ENCODE measurements at regions not wholly inside any gene's neighbourhood (a gene's known extent, or its start where the extent isn't known, plus 50 kb on each side); places are given as distances from the start of the nearest gene placed in this dataset.
A peak's percentile ranks its signal among the peaks of the same experiment; 100 is the strongest.

GRCh38 chr1:87508247-87508787, 179.6 kb downstream of the LMO4 start:
- DNase-seq (ENCODE audit: low spot score) = no peak

GRCh38 chr1:87510540-87510939, 181.9 kb downstream of the LMO4 start:
- no peak for DNase-seq (ENCODE audit: low spot score)

GRCh38 chr1:87511449-87511848, 182.8 kb downstream of the LMO4 start:
- no peak for DNase-seq (ENCODE audit: low spot score)

GRCh38 chr1:87512431-87512830, 183.8 kb downstream of the LMO4 start:
- DNase-seq (ENCODE audit: low spot score) = no peak

- DNase-seq (ENCODE audit: low spot score) = no peak
Measured at GRCh38 chr1:87513255-87513654, 184.6 kb downstream of the LMO4 start.

- DNase-seq (ENCODE audit: low spot score) = no peak
Measured at GRCh38 chr1:87513966-87514660, 185.4 kb downstream of the LMO4 start.

GRCh38 chr1:87515781-87516180, 187.1 kb downstream of the LMO4 start:
- no peak for DNase-seq (ENCODE audit: low spot score)

- no peak for DNase-seq (ENCODE audit: low spot score)
Measured at GRCh38 chr1:87518794-87519193, 190.1 kb downstream of the LMO4 start.

GRCh38 chr1:87521452-87521851, 192.8 kb downstream of the LMO4 start:
- DNase-seq (ENCODE audit: low spot score) = no peak

- no peak for DNase-seq (ENCODE audit: low spot score)
Measured at GRCh38 chr1:87523466-87523865, 194.8 kb downstream of the LMO4 start.

- DNase-seq (ENCODE audit: low spot score) = peak; percentile 17
Measured at GRCh38 chr1:87524021-87524754, 195.5 kb downstream of the LMO4 start.

GRCh38 chr1:87528754-87529517, 200.3 kb downstream of the LMO4 start:
- no peak for DNase-seq (ENCODE audit: low spot score)

GRCh38 chr1:87530042-87530807, 201.5 kb downstream of the LMO4 start:
- DNase-seq (ENCODE audit: low spot score) = no peak

- no peak for DNase-seq (ENCODE audit: low spot score)
Measured at GRCh38 chr1:87535551-87535950, 206.9 kb downstream of the LMO4 start.

- no peak for DNase-seq (ENCODE audit: low spot score)
Measured at GRCh38 chr1:87539147-87539546, 210.5 kb downstream of the LMO4 start.

- DNase-seq (ENCODE audit: low spot score) = no peak
Measured at GRCh38 chr1:87542697-87543096, 214.0 kb downstream of the LMO4 start.

GRCh38 chr1:87549738-87550137, 221.1 kb downstream of the LMO4 start:
- DNase-seq (ENCODE audit: low spot score) = no peak

GRCh38 chr1:87553511-87553910, 224.8 kb downstream of the LMO4 start:
- DNase-seq (ENCODE audit: low spot score) = no peak

GRCh38 chr1:87555366-87555765, 226.7 kb downstream of the LMO4 start:
- no peak for DNase-seq (ENCODE audit: low spot score)

- DNase-seq (ENCODE audit: low spot score) = no peak
Measured at GRCh38 chr1:87556326-87556725, 227.6 kb downstream of the LMO4 start.

- DNase-seq (ENCODE audit: low spot score) = no peak
Measured at GRCh38 chr1:87558921-87559320, 230.2 kb downstream of the LMO4 start.

- DNase-seq (ENCODE audit: low spot score) = no peak
Measured at GRCh38 chr1:87560137-87560536, 231.5 kb downstream of the LMO4 start.

Data from mucosa of gallbladder (tissue), 1 donor.